ENCODE measurements at regions not wholly inside any gene's neighbourhood (a gene's known extent, or its start where the extent isn't known, plus 50 kb on each side); places are given as distances from the start of the nearest gene placed in this dataset.

DNA sequence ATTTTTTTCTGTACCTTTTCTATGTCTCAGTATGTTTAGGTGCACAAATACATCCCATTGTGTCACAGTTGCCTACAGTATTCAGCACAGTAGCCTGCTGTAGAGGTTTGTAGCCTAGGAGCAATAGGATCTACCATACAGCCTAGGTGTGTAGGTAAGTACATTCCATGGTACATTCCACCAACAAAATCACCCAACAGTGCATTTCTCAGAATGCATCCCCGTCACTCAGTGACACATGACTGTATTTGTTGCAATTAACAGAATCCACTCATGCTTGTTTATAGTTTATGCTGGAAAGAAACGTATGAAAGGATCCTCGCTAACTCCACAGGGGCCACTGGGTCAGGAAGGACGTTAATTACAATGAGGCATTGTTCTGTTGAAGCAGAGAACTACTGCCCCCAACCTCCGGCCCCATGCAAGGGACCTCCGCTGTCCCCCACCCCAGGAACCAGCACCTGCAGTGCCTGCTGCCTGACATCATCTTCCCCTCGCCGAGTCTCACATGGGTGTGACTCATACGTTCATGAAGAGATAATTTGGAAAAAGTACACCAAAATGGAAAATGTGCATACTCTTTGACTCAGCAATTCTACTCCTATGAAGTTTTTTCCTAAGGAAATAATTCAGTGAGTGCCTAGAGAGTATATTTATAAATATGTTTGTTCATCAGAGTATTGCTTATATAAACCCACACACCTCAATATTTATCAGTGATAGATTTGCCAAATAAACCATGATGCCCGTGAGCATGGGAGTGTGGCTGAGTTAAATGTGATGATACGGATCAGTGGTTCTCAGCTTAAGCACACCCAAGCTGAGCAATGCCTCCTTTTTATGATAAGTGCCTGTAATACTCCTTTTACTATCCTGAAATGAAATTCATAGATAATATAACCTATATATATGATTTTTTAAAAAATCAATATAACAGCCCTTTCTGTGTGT, 156.4 kb upstream of the ECI2 start:
- no TSS peak for BruUV-seq (replicated peaks)

DNA sequence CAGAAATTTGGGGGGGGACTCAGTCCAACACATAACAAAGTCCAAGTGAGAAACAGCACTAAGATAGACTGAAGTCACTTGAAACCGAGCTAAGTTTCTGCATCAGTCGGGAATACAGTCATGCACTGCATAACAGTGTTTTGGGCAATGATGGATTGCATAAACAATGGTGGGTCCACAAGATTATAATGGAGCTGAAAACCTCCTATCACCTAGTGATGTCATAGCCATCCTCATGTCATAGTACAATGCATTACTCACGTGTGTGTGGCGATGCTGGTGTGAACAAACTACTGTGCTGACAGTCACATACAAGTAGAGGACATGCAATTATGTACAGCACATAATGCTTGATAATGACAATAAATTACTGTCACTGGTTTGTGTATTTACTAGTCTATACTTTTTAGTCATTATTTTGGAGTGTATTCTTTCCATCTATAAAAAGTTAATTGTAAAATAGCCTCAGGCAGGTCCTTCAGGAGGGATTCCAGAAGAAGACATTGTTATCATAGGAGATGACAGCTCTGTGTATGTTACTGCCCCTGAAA, 154.5 kb upstream of the ECI2 start:
- ChIA-PET CTCF (ENCODE audit: unreplicated experiment) (no interaction called here), POLR2A (interaction anchor here (1.1 kb wide), 1 partner anchor 35 kb away, joined by 3 read pairs; no protein-coding TSS in a partner anchor)
- H3K36me3 ChIP-seq (ENCODE audit: insufficient read depth, low read length), result no peaks in the 10 kb centered on the region

More for the DNA sequence above, 156.4 kb upstream of the ECI2 start:
- no peak for TF ChIP-seq CTCF (conservative IDR thresholded peaks at IDR 0.05; ENCODE audit: low read length)
- no peak for TF ChIP-seq EZH2phosphoT487 (IDR thresholded peaks at IDR 0.05; ENCODE audit: borderline replicate concordance, low read depth, low read length)
- ChIA-PET CTCF (ENCODE audit: unreplicated experiment) (no interaction called here), POLR2A (no interaction called here)
- H3K36me3 ChIP-seq (ENCODE audit: insufficient read depth, low read length), result no peaks in the 10 kb centered on the region
- intact Hi-C loops (cut with micrococcal nuclease; ENCODE audit: unreplicated experiment), result no loop called here
- H3K9me3 ChIP-seq (ENCODE audit: low read length), result no peaks in the 10 kb centered on the region
- no peak overlapping the region for H2AFZ ChIP-seq (ENCODE audit: low read length)
- no peak overlapping the region for H3K27ac ChIP-seq (ENCODE audit: low read depth, low read length, poor library complexity, severe bottlenecking)
- H3K4me2 ChIP-seq (ENCODE audit: low read length), result no peak overlapping the region
- H3K79me2 ChIP-seq (ENCODE audit: insufficient read depth, low read depth, low read length), result no peaks in the 10 kb centered on the region
- no peaks in the 10 kb centered on the region for H4K20me1 ChIP-seq (ENCODE audit: insufficient read depth, low read length)
- no peak overlapping the region for H3K4me3 ChIP-seq (ENCODE audit: low read depth, low read length, poor library complexity, severe bottlenecking)
- no peak for DNase-seq (ENCODE audit: low spot score)
- H3K4me1 ChIP-seq (ENCODE audit: insufficient read depth, low read length, poor library complexity, severe bottlenecking), result no peaks in the 10 kb centered on the region
- no peaks in the 10 kb centered on the region for H3K9me2 ChIP-seq (ENCODE audit: insufficient read depth, low read length)

More for the DNA sequence above, 154.5 kb upstream of the ECI2 start:
- no peak overlapping the region for H3K27ac ChIP-seq (ENCODE audit: low read depth, low read length, poor library complexity, severe bottlenecking)
- H3K4me3 ChIP-seq (ENCODE audit: low read depth, low read length, poor library complexity, severe bottlenecking), result no peak overlapping the region
- intact Hi-C loops (cut with micrococcal nuclease; ENCODE audit: unreplicated experiment), result no loop called here
- no peak for DNase-seq (ENCODE audit: low spot score)
- no peaks in the 10 kb centered on the region for H3K9me2 ChIP-seq (ENCODE audit: insufficient read depth, low read length)
- no peak overlapping the region for H2AFZ ChIP-seq (ENCODE audit: low read length)
- H4K20me1 ChIP-seq (ENCODE audit: insufficient read depth, low read length), result no peaks in the 10 kb centered on the region
- H3K4me1 ChIP-seq (ENCODE audit: insufficient read depth, low read length, poor library complexity, severe bottlenecking), result no peaks in the 10 kb centered on the region
- H3K4me2 ChIP-seq (ENCODE audit: low read length), result no peak overlapping the region
- no peaks in the 10 kb centered on the region for H3K9me3 ChIP-seq (ENCODE audit: low read length)
- H3K79me2 ChIP-seq (ENCODE audit: insufficient read depth, low read depth, low read length), result no peaks in the 10 kb centered on the region
- no TSS peak for BruUV-seq (replicated peaks)
- TF ChIP-seq CTCF (conservative IDR thresholded peaks at IDR 0.05; ENCODE audit: low read length) (no peak), EZH2phosphoT487 (IDR thresholded peaks at IDR 0.05; ENCODE audit: borderline replicate concordance, low read depth, low read length) (no peak)
